ENCODE measurements at regions not wholly inside any gene's neighbourhood (a gene's known extent, or its start where the extent isn't known, plus 50 kb on each side); places are given as distances from the start of the nearest gene placed in this dataset.
"Not testable (repeated sequence)": the region's sequence is repeated elsewhere in the genome, so short reads cannot be mapped to it uniquely, and the experiment has no call there.

- POLR2A ChIA-PET (ENCODE audit: unreplicated experiment): not testable (repeated sequence)
Measured at GRCh38 chr10:8179773-8180172, 125.3 kb downstream of the GATA3 start.

More at GRCh38 chr10:8179773-8180172, 125.3 kb downstream of the GATA3 start:
- H4K8ac ChIP-seq (ENCODE audit: low read depth in 2 of 2, low read length in 2 of 2); H4K5ac ChIP-seq (ENCODE audit: low read depth, low read length); H3K4me2 ChIP-seq (ENCODE audit: low read depth, low read length); H3K14ac ChIP-seq (replicated peaks; ENCODE audit: low read depth, low read length); H3K79me1 ChIP-seq (ENCODE audit: low read depth in 1 of 2, low read length in 2 of 2); H2BK15ac ChIP-seq (ENCODE audit: low read depth, low read length); H4K91ac ChIP-seq (ENCODE audit: insufficient read depth, low read depth, low read length); BruUV-seq (replicated peaks); H2BK5ac ChIP-seq (ENCODE audit: low read depth, low read length, poor library complexity, severe bottlenecking); H2AK9ac ChIP-seq (replicated peaks; ENCODE audit: low read depth, low read length, poor library complexity); H3K9ac ChIP-seq (ENCODE audit: low read depth, low read length); H3K4ac ChIP-seq (ENCODE audit: low read depth, low read length); H3K9me1 ChIP-seq (ENCODE audit: insufficient read depth, low read length); H2BK120ac ChIP-seq (ENCODE audit: low read depth, low read length); H4K20me1 ChIP-seq (ENCODE audit: insufficient read depth, low read length); H3K4me3 ChIP-seq (ENCODE audit: insufficient read depth, low read depth, low read length); CTCF ChIA-PET; in situ Hi-C loops (cut with MboI; ENCODE audit: low sequenced_read_pairs); H3K4me1 ChIP-seq (ENCODE audit: control insufficient read depth, insufficient read depth, low read length); H2AK5ac ChIP-seq (ENCODE audit: low read depth, low read length); H3K56ac ChIP-seq (ENCODE audit: extremely low read depth, insufficient read depth, low read length); ATAC-seq (ENCODE audit: low read depth); H3K9me3 ChIP-seq (ENCODE audit: control insufficient read depth, insufficient read depth, low read length); H2AFZ ChIP-seq (replicated peaks; ENCODE audit: low read length, poor library complexity); intact Hi-C loops (cut with micrococcal nuclease); H2BK20ac ChIP-seq (ENCODE audit: low read depth, low read length); H3K23ac ChIP-seq (ENCODE audit: low read depth, low read length); H3K27me3 ChIP-seq (ENCODE audit: control insufficient read depth, insufficient read depth, low read length); H3K36me3 ChIP-seq (ENCODE audit: control insufficient read depth, insufficient read depth, low read length); dilution Hi-C loops (cut with HindIII; ENCODE audit: low sequenced_read_pairs, unreplicated experiment); H3K18ac ChIP-seq (ENCODE audit: low read depth, low read length); DNase-seq; H3K27ac ChIP-seq (ENCODE audit: insufficient read depth, low read length): not testable (repeated sequence)
- WGBS, 2 experiments (ENCODE audit: extremely low coverage in 2 of 2, insufficient read length in 1 of 2): no CpG with 5 or more reads among the region's 1 CpG

Measured in IMR-90 (cell line).